Uterus (tissue), 2 donors: ENCODE measurements at regions not wholly inside any gene's neighbourhood (a gene's known extent, or its start where the extent isn't known, plus 50 kb on each side); places are given as distances from the start of the nearest gene placed in this dataset.

Source experiments
- CTCF ChIP-seq, 4 experiments: fragments of 200-600 bp in 2 of 4; fragments of 450-650 bp in 2 of 4; sonication (generic) in 2 of 4; IDR thresholded peaks; one replicate each; pipeline ENCODE4 v1.5.1; 2016 to 2019; ENCODE audit warnings: antibody characterized with exemption in 4 of 4, mild to moderate bottlenecking in 2 of 4, moderate library complexity in 1 of 4
- POLR2A ChIP-seq, 2 donors: fragments of 450-650 bp; IDR thresholded peaks; one replicate each; pipeline ENCODE4 v1.6.1; 2016; ENCODE audit warnings: antibody characterized with exemption in 2 of 2, mild to moderate bottlenecking in 1 of 2, moderate library complexity in 1 of 2

DNA sequence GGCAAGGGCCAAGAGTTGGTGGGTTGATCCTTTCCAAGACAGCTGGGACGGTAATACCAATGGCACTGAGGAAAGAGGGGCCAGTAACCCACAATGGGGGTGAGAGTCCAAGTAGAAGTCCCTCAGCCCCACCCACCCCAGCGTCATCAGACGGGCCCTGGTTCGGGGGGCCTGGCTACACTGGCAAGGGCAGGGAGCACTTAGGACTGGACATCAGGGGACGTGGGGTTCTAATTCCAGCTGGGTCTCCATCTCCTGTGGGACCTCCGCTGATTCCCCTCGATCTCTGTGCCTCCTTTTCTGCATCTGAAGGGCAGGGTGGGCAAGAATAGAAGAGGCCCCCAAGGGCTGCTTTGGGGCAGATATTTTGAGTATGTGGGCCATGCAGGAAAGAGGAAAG is 53.5 kb upstream of the FCN1 start:
- TF ChIP-seq POLR2A (IDR thresholded peaks at IDR 0.05) (no peak), CTCF (IDR thresholded peaks at IDR 0.05) (no peak)
